GM19455 (cell line): ENCODE measurements at regions not wholly inside any gene's neighbourhood (a gene's known extent, or its start where the extent isn't known, plus 50 kb on each side); places are given as distances from the start of the nearest gene placed in this dataset.
"Not testable (repeated sequence)": the region's sequence is repeated elsewhere in the genome, so short reads cannot be mapped to it uniquely, and the experiment has no call there.

Experiments used
- ATAC-seq: cut with Tn5 transposase; IDR thresholded peaks from one replicate; pipeline ENCODE4 v1.9.1; 2021; ENCODE audit not compliant: unreplicated experiment

DNA sequence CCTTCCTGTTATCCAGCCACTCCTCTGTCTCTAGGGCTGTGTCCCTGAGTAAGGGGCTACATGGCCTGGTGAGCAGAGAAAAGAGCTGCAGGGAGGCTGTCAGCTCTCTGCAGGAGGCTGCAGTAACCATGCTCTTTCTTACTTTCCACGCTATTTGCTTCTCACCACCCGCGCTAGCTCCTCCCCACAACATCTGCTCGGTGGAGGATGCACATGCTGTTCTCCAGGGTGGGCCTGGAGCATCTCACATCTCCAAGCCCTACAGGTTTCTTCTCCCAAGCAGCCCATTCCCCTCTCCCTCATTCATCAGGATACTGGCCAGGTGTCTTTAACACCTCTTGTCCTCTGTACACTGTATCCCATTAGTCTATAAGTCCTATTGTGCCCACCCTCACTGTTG is 103.8 kb downstream of the IER5 start:
- ATAC-seq: no peak

GRCh38 chr1:181202986-181203555 is 114.6 kb downstream of the IER5 start:
- ATAC-seq: no peak

DNA sequence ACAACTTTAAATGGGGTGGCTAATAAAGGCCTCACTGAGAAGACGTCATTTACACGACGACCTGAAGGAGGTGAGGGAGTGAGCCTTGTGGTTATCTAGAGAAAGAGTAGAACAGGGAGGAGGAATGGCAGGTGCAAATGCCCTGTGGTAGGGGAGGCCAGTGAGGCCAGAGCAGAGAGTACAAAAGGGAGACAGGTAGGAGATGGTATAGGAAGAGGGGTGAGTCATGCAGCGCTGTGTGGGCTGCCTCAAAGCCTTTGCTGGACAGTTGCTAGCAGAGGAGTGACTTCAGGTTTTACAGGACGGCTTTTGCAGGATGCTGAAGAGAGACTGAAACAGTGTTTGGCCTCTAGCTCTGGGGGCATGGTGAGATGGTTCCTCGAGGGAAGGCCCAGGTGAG is 116.0 kb downstream of the IER5 start:
- no peak for ATAC-seq

DNA sequence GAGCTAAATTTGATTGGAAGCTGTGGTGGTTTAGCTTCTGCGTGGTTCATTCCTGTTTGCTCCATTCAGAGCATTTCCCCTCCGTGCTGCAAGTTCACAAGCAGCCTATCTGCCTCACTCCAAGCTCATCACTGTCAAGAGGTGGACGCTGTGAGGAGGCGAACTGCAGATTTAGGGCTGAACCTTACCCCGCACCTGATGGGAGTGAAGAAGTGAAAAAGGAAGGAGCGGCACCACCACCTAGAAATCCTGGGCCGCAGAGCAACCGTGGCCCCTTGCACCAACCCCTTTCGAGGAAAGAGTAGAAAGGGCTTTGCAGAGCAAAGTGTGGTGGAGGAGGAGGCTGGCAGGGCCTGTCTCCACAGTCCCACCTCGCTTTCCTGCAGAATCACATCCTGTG is 117.4 kb downstream of the IER5 start:
- no peak for ATAC-seq

DNA sequence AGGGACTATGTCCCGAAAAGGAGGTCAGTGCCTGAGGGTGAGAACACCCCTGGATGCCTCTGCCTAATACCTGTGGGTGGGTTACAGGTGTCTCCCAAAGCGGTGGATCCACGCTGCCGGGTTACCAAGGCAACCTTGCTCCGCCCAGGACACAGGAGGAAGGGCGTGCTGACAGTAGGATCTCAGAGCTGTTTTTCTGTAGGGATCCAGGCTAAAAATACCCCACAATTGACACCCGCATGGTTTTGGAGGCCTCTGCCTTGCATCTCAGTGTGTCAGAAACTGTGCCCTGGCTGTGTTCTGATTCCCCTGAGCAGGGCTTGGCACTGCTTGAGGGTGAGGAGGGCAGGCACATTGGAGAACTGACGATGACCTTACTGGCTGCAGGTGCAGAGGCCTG is 118.0 kb downstream of the IER5 start:
- ATAC-seq: no peak

- no peak for ATAC-seq
Observed at GRCh38 chr1:181206979-181207790, 118.7 kb downstream of the IER5 start.

- no peak for ATAC-seq
Observed at GRCh38 chr1:181208083-181208482, 119.6 kb downstream of the IER5 start.

DNA sequence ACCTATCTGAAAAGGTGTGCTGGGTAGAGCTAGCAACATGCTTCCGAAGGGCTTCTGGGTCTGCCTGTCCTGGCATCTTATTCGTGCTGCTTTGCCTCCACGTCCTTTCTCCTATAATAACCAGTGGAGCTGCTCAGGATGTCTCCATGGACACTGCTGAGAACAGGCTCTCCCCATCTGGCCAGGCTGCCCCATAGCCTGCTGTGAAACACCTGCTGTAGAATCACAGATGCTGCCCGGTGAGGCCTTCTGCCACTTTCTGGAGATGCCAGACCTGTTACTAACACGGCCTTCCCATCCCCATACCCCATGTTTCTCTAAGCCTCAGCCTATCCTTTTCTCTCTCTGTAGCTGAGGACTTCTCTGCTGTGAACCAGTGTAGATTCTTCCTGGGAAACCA is 120.5 kb downstream of the IER5 start:
- ATAC-seq: no peak

- ATAC-seq: no peak
Observed at GRCh38 chr1:181213056-181213455, 124.6 kb downstream of the IER5 start.

DNA sequence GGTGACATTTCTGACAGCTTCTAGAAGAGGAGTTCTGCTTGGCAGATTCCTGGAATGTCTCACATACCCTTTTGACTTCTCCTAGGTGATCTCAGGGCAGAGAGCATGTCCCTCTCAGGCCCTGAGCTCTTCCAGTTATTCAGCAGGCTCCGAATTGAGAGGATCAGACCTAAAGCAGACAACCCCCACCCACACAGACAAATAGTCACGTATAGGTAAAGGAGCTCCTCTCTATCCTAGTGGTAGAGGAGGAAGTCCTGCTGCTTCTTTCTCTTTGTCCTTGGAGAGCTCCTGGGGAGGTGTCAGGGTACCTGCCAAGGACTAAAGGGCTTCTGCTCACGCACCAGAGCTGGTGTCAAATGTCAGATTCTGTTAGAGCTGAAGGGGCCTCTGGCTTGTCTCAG is 128.1 kb downstream of the IER5 start:
- no peak for ATAC-seq

DNA sequence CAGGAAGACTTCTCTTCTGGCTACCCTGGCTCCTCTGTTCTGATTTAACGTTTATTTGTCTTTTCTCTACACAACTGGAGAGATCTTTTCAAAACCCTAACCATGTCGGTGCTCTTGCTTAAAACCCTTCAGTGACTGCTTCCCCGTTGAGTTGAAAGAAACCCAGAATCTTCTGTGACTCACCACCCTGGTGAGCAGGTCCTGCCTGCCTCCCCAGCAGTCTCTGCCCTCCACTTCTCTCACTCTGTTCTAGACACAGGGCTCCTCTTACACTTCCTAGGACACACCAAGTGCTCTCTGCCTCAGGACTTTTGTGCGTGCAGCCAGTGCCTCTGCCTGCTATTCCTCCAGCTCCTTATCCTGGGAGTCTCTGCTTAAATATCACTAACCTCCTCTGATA is 131.4 kb downstream of the IER5 start:
- ATAC-seq: no peak

DNA sequence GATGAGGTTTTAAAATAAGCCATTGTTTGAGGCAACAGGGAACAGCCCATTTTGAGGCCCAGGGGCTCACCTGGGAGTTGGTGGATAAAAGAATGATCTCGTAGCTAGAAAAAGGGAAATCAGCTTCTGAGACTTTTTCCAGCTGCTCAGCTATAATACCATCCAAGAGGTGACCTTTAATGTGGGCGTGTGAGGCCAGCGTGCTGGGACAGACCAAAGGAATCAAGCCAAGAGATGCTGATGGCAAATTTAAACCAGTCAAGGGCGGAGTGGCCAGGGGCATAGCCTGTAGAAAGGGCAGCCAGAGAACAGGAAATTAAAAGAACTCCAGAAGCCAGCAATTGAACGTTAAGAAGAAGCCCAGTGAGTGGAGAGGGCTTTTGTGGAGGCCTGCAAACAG is 132.6 kb downstream of the IER5 start:
- ATAC-seq: no peak

DNA sequence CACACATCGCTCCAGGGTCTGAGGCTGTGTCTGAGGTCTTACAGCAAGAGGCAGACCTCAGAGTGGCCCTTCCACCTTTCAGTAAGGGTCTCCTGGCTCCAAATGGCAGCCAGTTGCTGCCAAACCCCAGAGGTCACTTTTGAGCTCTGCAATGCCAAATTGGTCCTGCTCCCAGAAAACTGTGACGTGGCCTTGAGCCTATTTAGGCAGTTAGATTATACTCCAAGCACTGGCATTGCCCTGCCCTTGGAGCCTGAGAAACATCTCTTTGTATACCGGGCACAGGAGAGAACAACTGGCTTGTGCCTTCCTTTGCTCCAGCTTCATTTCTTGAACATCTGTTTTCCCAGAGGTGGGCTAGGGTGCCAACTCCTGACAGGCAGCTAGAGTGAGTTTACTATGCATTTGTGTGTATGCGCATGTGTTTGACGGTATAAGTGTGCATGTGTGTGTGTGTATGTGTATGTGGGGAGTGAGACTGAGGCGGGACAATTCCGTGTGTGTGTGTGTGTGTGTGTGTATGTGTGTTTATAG is 134.5 kb downstream of the IER5 start:
- ATAC-seq: no peak

- ATAC-seq: not testable (repeated sequence)
Observed at GRCh38 chr1:181226728-181227127, 138.2 kb downstream of the IER5 start.

- no peak for ATAC-seq
Observed at GRCh38 chr1:181239086-181239485, 150.6 kb downstream of the IER5 start.

DNA sequence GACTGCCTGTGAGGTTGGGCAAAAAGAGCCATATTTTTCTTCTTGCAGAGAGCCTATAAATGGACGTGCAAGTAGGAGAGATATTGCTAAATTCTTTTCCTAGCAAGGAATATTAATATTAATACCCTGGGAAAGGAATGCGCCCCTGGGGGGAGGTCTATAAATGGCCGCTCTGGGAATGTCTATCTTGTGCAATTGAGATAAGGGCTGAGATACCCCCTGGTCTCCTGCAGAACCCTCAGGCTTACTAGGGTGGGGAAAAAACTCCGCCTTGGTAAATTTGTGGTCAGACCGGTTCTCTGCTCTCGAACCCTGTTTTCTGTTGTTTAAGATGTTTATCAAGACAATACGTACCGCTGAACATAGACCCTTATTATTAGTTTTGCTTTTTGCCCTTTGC is 157.8 kb downstream of the IER5 start:
- not testable (repeated sequence) for ATAC-seq

DNA sequence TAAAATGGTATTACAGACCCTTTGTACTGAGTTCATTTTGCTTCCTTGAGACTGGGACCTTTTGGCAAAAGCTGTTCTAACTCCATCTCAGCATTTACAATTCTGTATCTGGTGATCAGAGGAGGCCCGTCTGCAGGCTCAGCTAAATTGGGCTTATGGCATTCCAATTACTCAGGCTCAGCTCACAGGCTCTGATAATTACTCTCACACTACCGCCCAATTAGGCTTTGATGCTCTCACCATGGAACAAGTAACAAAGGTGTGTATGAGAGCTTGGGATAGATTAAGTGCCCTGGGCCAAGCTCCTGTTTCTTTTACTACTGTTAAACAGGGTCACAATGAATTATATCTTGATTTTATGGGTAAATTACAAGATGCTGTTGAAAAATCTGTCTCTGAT is 159.9 kb downstream of the IER5 start:
- ATAC-seq: not testable (repeated sequence)

- no peak for ATAC-seq
Observed at GRCh38 chr1:181249186-181249585, 160.7 kb downstream of the IER5 start.

- ATAC-seq: no peak
Observed at GRCh38 chr1:181250038-181250437, 161.5 kb downstream of the IER5 start.

DNA sequence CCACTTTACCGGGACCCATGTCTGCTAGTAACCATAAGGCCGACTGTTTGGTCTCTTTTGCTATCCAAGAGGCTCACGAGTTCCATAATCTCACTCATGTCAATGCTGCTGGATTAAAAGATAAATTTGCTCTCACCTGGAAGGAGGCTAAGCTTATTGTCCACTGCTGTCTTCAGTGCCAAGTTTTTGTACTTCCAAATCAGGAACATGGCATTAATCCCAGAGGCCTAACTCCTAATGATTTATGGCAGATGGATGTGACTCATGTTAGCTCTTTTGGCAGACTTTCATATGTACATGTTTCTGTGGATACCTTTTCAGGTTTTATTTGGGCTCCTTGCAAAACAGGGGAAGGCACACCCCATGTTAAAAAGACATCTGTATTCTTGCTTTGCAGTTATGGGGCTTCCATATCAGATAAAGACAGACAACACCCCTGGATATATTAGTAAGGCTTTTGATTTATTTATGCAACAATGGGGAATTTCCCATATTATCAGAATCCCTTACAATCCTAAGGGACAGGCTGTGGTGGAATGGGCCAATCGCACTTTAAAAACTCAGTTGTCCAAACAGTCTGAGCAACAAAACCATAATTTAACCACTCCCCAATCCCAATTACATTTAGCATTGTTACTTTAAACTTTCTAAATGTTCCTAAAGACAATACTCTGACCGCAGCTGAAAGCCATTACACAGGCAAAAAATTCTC is 162.7 kb downstream of the IER5 start:
- no peak for ATAC-seq

DNA sequence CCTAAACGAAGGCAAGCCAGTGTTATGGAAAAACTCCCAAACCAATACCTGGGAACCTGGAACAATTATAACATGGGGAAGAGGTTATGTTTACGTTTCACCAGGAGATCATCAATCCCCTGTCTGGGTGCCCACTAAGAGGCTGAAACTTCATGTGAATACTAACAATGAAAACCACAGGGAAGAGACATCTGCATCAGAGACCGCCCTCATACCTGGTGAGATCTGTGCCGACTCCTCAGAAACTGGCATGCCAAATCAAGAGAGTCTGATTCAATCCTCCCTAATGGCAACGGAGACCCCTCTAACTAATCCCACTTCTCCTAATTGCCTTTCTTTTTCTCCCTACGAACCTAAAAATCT is 163.2 kb downstream of the IER5 start:
- ATAC-seq: no peak

DNA sequence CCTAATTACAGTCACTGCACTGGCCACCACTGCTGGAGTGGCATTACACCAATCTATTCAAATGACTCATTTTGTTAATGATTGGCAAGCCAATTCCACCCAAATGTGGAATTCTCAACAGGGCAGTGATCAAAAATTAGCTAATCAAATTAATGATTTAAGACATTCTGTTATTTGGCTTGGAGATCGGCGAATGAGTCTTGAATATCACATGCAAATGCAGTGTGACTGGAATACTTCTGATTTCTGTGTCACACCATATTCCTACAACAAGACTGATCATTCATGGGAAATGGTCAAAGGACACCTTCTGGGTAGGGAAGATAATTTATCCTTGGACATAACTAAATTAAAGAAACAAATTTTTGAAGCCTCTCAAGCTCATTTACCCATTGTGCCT is 165.1 kb downstream of the IER5 start:
- not testable (repeated sequence) for ATAC-seq
